HPDE6-E6E7 (cell line): ENCODE measurements at regions not wholly inside any gene's neighbourhood (a gene's known extent, or its start where the extent isn't known, plus 50 kb on each side); places are given as distances from the start of the nearest gene placed in this dataset.

Source experiments
- DNase-seq: peaks from one replicate; pipeline ENCODE4 v3.0.0; 2011; ENCODE audit warnings: missing footprints; ENCODE audit errors: extremely low spot score

DNA sequence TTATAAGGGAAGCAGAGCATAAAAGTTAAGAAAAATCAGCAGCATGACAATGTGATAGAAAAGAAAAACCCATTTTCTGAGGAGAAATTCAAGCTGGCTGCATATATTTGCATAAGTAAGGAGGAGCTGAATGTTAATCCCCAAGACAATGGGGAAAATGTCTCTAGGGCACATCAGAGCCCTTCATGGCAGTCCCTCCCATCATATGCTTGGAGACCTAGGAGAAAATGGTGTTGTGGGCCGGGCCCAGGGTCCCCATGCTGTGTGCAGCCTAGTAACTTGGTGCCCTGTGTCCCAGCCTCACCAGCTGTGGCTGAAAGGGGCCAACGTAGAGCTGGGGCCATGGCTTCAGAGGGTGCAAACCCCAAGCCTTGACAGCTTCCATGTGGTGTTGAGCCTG lies 100.6 kb upstream of the PLPPR4 start:
- no peak for DNase-seq

DNA sequence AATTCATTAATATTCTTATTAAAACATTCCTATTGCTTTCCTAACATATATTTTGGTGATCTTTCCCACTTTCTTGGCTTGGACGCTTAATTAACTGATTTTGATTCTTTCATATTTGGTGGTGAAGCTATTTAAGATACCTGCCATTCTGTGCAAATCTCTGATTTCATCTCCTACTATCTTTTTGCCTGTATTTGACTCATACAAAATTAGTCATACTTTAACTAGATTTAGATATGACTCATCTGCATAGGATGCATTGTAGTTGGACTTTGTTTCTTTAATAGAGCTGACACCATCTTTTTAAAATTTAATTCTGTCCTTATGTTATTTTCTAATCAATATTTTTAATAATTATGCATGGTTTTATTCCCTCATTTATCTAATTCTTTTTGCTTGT lies 93.8 kb upstream of the PLPPR4 start:
- peak; percentile 26 for DNase-seq

DNA sequence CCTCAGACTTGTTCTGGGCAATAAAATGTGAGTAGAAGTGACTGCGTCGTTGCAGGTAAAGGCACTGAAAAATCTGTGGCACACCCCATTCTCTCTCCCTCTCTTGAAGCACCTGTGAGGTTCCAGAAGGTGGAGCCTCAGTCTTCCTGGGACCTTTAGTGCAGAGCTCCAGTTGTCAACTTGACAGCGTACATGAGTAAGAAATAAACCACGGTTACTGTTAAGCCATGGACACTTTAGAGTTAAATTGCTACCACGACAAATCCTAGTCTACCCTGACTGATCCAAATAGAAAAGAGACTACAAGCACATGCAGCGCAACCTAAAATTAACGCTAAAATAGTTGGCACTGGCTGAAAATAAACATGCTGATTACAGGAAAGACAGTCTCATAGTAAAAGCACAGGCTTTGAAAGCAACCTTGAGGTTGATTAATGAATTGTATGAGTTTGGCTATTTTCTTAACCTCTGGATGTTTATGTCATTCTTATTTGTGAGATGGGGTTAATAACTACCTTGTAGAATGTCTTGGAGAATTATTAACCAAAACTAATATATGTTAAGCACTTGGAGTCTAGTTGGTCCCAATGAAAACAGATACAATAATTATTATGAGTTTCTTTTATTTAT lies 93.0 kb upstream of the PLPPR4 start:
- DNase-seq, result no peak

DNA sequence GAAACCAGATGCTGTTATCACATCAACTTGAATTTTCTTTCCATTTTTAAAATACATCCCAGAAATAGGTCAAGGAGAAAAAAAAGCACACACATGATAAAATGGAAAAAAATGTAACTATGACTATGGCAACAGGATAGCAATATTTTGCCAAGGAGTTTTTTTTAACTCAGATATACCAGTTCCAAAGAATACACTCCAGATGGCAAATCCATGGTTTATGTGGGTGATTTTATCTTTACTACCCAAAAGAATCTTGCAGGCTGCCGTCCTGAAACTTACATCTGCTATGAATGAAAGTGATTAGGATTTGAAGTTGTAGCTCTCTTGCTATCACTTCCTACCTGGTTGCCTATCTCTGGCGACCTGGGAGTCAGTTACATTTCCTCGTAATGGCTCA lies 91.0 kb upstream of the PLPPR4 start:
- no peak for DNase-seq

DNA sequence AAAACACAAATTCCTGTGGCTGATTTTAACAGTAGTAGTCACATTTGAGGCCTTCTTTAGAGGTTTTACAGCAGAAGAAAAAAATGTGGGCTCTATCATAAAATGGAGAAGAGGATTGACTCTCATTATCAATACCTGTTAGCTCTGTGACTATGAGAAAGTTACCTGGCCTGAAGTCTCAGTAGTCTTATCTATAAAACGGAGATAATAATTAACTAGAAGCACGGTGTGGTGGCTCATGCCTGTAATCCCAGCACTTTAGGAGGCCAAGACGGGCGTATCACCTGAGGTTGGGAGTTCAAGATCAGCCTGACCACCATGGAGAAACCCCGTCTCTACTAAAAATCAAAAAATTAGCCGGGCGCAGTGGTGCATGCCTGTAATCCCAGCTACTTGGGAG lies 90.4 kb upstream of the PLPPR4 start:
- DNase-seq, result no peak

DNA sequence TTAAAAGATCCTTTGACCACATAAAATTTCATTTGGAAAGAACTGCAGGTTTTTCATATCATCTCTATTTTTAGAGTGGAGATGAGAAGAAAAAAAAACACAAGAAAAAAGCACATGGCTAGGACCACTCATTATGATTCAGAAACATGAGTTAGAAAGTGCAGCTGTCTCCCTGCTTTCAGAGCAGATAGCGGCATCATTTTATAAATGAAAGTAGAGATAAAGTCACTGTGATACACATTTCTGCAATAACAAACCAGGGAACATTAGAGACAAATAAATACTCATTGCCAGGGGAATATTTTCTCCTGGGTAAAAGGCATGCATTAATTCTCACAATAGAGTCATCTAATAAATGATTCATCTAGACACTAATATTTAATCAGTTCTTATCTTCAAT lies 87.5 kb upstream of the PLPPR4 start:
- no peak for DNase-seq

DNA sequence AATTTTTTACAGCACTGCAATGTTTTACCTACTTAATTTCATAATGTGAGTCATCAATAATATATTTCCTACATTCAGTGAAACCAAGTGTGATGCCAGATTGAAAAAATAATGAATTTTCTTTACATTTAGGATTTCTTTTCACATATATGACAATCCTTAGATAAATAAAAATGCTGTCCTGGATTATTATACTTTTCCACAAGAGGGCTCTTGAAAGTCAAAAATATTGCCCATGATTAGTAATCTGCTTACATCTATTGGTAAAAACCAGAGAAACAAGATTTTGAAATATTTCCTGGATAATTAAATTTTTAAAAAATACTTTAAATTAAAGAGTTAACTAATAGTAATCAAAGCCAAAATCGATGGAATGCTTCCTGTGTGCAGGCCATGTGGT lies 86.8 kb upstream of the PLPPR4 start:
- DNase-seq, result no peak

DNA sequence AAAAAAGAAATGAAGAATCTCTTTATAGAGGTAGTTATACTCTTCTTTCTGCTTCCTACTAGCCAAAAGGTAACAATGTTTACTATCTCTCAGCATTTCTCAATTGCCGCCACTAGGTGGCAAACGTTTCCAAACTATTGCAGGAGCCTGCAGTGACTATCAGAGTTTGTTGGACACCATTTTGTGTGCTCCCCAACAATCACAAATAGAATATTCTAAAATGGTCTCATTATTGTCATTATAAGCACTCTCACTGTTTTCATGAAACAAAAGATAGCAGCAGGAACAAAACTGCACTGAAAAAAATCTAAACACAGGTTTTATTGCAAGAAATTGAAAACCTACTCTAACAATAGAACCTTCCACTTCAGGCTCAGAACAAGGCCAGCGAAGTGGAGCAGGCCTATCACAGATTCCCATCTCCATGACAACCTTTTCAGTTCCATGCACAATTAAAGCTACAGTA lies 83.9 kb upstream of the PLPPR4 start:
- DNase-seq, result peak; percentile 13

DNA sequence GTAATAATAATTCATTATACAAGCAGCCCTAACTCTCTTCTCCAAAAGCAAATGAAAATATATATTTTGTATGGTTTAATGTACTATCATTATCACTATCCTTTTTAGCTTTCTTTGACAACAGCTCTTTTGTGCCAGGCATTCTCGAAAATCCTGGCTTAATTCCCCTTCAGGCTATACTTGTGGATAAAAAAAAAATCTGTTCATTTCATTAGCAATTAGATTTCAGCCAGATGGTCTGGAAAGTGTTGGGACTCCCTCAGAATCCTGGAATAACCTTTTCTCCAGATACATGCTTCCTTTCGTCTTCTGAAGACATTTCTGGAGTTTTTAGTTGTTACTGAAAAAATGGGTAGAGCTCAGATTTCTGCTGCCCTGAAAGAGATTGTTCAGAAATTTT lies 83.4 kb upstream of the PLPPR4 start:
- no peak for DNase-seq

DNA sequence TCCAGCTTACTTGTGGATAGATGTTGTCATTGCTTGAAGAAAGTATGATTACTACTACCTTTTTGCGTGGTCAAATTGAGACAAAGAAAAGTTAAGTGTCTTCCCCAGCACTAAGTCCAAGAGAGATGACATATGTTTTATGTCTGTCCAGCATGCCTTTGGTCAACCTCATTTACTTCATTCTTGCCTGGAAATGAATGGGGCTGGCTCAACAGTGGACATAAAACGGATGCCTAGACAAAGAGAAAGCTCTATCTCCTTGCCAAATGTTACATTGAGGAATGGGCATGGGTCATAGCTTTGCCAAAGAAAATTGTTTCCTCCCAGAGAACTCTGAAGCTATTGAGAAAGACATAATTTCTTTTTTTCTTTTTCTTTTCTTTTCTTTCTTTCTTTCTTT lies 82.4 kb upstream of the PLPPR4 start:
- DNase-seq, result no peak

DNA sequence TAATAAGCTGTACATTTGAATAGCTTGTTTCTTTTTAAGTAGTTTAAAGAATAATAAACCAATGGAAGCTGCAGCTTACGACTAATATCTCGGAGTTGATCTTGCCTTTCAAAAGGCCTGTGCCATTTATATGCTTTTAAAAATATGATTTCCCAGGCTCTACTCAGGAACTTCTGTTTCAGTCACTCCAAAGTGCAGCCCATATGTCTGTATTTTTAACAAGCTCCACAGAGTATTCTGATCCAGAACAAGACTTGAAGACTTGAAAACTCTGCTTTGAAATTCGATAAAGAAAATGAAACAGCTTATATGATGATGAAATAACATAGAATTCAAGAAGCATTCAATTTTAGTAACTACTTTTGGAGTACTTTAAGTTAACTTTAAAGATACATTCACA lies 79.1 kb upstream of the PLPPR4 start:
- no peak for DNase-seq

DNA sequence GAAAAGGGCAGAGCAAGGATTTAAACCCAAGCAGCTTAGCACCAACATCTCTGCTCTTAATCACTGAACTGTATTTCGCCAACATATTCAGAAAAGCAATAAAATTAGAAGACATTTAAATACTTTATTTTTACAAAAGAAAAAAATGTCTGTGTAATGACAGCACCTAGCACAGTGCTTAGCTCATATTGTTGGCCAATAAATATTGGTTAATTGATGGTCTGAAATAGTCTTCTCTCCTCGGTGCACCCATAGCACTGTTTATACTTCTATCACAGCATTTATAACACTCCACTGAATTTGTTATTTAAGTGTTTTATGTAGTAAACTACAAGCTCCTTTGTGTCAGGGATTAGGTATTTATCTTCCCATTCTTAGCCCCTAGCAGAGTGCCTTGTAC lies 70.9 kb upstream of the PLPPR4 start:
- DNase-seq, result no peak

DNA sequence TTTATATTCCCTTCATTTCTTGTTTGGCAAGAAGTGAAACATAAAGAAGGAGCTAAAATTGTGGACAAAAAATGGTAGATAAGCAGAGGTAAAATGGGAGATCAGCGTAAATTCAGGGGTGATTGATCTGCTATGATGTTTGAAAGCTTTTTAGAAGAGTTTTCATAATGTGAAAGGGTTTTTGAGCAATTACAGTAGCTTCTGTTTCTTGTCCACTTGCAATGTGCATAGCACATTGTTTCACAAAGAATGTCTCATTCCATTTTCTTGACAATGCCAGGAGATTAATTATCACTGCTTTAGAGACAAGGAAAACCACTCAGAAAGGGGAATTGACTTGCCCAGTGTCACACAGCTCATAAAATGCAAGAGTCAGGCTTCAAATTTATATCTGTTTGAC lies 65.9 kb upstream of the PLPPR4 start:
- DNase-seq, result no peak

DNA sequence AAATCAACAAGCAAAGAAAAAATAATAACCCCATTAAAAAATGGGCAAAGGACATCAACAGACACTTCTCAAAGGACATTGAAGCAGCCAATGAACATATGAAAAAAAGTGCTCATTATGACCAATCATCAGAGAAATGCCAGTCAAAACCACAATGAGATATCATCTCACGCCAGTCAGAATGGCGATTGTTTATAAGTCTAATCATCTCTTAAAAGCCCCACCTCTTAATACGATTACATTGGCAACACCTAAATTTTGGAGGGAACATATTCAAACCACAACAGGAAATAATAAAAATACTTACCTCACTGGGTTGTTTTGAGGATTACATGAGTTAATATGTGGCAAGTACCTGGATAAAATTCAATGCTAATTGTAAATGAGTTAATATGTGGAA lies 57.1 kb upstream of the PLPPR4 start:
- DNase-seq, result no peak
